ENCODE measurements at regions not wholly inside any gene's neighbourhood (a gene's known extent, or its start where the extent isn't known, plus 50 kb on each side); places are given as distances from the start of the nearest gene placed in this dataset.

DNA sequence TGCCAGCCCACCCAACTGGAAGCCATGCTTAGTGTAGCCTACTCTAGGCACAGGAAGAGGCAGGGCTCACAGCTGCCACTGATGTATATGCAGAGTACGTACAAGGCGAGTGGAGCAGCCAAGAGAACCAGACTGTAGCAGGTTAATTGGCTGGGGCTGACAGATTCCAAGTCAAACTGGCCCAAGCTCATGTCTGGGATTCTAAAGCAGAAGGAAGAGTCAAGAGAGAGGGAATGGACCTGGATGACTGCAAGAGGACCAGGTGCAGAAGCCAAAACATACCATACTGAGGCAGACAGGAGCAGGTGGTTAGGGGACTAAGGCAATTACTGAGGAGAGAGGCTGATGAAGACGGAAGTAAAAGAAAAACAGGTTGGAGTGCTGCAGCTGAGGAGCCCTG lies 51.3 kb upstream of the LRRN2 start:
- DNase-seq, result no peak

DNA sequence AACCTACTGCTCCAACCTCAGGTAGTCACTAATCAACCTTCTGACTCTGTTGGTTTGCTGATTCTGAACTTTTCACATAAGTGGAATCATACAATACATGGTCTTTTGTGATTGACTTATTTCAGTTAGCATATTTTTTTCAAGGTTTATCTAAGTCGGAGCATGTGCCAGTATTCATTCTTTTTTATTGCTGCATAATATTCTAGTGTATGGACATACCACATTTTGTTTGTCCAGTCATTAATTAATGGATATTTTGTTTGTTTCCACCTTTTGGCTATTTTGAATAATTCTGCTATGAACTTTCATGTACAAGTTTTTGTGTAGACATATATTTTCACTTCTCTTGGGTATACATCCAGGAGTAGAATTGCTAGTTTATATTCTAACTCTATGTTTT lies 53.0 kb upstream of the LRRN2 start:
- DNase-seq, result no peak

DNA sequence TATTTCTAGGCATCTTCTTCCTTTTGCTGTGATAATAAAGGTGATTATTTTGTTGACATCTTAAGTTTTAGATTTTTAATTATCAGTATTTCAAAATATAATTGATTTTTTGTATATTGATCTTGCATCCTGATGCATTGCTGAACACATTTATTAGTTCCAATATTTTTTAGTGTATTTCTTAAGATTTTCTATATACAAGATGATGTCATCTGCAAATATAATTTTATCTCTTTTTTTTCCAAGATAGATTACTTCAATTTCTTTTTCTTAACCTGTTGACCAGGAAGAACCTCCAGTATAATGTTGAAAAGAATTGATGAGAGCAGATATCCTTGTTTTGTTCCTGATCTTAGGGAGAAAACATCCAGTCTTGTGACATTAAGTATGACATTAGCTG lies 54.8 kb upstream of the LRRN2 start:
- no peak for DNase-seq

DNA sequence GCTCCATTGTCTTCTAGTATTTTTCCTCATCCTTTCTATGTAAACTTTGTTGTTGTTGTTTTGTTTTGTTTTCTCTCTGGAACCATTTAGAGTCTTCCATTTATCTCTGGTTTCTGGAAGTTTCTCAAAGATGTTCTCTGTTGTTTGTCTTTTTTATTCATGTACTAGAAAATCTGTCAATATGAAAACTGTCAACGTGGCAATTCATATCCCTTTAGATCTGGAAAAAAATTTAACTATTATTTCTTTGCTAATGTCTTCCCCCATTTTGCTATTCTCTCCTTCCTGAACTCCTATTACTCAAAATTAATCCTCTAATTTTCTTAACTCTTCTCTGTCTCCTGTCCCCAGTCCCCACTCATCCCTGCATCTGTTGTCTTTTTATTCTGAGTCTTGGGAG lies 55.9 kb upstream of the LRRN2 start:
- no peak for DNase-seq

DNA sequence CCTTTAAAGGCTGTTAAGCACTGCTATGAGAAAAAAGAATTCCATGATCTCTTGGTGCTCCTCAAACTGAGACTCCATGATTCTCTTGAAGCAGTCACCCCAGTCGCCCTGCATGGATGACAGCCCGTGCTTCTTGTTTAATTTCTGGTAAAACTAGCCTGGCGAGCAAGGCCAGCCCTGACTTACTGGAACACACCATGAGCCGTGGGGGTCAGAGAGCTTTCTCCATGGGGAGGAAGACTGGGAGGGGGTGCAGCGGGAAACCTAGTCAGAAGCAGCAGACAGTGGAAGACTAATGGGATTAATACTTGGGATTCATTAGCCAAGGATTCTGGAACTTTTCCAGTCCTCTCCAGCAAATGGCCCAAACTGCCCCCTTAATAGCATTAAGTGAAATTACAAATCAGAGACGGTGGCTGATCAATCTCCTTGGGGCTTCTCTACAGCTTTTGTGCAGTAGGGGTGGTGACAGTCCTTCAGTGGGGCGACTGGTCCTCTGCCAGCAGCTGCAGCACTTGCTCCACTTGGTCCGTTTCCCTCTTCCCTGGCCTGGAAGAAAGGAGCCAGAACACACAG lies 57.2 kb upstream of the LRRN2 start:
- no peak for DNase-seq

DNA sequence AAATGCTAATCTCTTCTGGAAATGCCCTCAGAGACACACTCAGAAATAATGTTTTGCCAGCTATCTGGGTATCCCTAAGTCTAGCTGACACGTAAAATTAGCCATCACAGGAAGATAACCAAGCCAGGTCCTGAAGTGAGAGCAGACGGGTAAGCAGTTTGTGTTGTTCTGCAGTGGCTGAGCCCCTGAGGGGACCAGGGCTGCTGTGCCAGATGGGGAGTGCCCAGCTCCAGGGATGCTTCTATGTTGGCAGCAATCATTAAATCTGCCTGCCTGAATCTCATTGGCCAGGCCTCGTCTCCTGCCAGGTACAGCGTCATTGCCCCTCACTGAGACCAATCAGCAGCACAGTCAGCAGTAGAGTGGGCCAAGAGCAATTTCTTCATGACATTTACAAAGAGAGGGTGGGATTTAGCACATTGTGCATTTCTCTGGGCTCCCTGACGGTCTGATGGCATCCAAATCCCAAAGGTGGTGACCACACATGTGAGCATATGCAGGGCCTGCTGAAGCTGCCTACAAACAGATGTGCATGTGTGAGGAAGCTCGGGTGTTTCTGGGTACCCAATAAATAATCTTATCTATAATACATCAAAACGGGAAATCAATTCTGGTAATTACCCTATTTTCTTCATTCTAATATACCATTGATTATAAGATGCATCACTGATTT lies 58.7 kb upstream of the LRRN2 start:
- no peak for DNase-seq

DNA sequence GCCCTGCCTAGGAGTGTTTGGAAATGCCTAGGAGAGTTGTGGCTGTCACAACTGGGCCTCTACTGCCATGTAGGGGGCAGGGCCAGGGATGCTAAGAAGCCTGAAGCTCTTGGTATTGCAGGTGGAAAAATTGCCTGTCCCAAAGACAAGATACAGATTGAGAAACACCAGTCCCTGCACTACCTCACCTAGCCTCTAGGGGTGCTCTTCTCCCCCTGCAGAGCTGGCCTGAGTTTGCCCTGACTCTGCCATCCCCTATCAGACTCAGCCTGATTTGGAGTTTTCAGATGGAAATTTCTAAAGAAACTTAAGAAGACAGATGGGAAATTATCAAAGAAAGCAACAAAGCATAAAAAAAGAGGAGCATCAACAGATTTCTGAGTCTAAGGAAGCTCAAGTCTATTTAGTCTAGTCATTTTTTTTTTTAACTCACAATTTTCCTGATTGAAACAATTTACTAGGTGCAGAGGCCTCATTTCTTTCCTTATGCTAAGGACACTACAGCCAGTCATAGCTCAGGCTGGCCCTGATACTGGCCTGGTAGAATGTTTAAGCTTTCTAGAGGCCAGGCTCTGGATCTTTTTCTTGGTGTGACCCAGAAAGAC lies 61.4 kb upstream of the LRRN2 start:
- DNase-seq, result peak; percentile 62

DNA sequence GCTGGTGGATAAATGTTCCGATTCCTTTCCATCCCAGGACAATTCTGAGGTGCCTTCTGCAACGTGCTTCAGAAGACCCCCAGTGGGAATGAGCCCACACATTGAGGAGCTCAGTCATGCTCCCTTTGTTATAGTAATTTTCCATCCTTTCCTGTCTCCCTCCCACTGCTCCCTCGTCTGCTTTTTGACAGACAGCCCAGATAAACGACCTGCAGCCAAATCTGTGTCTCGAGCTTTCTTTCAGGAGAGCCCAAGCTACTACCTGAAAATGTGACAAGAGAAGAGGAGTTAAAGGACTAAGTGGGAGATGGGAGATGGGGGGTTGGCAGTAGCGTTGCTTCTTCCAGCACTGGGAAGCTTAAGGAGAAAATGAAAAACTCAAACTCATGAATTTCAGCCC lies 65.9 kb upstream of the LRRN2 start:
- DNase-seq, result no peak

DNA sequence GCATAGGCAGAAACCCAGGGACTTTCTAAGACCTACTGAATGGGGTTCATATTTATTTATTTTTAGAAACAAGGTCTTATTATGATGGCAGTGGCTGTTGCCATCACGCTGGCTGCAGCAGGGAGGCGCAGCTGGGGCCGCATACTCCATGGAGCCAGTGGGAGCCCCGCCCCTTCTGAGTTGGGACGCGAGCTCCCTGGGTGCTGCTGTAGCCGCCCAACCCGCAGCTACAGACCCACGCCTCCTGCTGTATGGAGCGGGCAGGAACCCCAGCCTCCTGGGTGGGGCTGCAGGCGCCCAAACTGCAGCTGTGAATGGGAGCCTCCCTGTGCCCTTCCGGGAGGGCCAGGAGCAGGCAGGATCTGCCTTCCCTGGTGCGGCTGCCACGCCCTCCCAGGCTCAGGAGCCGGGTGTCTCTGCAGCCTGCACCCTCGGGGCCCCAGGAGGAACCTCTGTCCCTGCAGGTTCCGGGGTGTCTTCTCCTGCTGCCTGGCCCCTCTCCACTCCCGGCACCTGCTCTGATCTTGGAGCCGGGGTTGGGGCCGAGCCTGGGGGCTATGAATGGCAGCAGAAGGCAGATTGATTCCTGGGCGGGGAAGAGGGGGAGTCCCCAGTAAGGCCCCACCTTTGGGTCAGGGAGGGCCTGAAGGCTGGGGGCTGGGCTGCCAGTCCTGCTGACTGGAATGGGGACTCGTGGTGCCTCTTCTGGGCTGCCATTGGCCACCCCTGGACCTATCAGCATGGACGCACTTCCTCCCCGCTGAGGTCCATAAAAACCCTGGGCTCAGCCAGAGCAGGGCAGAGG lies 66.5 kb upstream of the LRRN2 start:
- no peak for DNase-seq

DNA sequence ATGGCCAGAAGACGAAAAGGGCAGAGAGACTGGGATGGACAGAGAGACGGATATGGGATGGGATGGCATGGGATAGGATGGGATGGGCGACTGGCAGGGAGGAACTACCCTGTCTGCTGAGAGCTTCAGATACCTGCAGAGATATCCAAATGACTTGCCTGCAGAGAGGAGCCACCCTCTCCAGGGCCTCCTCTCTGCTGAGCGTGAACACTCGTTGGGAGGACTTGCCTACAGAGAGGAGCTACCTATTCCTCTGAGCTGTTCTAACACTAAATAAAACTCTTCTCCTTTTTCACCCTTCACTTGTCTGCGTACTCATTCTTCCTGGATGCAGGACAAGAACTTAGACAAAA lies 67.1 kb upstream of the LRRN2 start:
- DNase-seq, result no peak

DNA sequence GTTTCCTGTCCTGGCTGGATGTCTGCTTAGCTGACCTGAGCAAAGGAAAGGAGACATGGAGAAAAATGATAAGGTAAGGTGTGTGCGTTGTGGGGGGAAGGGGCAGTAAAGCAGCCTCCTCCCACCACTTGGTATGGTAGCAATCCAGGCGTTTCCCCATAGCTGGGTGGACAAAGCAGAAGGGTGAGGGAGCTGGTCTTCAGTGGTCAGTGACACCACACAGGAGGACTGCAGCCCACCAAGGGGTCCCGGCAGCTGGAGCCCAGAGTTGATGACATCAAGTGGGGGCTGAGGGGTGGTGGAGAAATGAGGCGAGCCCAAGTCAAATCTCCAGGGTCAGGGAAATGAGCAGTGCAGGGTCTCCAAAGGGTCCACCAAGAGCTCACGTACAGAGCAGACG lies 69.3 kb upstream of the LRRN2 start:
- no peak for DNase-seq

DNA sequence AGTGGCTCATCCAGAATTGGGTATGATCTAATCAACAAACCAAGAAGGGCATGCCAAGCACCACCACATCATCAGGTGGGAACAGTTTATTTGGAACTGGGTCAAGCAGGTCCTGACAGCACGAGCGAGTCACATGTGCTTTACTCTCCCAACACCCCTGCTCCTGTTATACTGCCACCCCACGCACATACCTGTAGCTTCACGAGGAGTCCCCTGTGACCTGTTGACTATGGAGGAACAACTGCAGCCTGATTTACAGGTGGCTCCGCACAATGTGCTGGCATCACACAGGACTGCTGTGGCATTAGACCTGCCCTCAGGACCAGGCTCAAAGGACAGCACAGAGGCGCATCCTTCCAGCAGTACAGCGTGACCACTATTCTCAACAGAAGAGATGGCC lies 70.8 kb upstream of the LRRN2 start:
- no peak for DNase-seq

DNA sequence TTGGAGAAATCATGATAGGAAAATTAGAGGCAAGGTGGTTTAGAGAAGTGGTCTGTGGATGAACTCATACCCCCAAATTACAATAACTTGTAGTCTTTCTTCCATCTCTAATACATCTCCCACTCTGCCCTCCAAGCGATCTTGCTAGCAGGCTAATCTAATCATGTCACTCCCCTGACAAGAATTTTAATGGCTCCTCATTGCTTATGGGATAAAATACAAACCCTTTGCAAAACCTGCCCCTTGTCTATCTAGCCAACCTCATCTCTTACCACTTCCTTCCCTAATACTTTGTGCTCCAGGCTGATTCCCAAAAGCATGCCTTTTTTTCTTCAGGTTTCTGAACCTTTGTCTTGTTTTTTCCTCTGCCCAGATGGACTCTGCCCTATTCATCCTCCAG lies 71.3 kb upstream of the LRRN2 start:
- no peak for DNase-seq

DNA sequence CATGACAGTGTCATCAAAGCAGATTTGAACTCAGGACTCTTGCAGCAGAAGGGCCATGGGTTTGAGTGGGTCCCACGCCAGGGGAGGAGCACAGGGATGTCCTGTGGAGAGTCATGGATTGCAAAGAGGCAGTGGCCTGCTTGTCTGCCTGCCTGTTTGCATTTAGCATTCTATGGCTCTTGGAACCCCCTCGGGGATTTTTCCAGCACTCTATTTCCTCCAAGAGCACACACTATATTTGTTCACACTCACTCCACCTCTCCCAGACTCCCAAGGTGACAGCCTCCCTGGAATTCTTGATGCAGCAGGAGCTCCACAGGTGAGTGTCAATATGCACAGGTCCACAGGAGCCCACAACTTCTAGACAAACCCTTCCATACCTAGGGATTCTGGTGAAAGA lies 73.1 kb upstream of the LRRN2 start:
- no peak for DNase-seq

DNA sequence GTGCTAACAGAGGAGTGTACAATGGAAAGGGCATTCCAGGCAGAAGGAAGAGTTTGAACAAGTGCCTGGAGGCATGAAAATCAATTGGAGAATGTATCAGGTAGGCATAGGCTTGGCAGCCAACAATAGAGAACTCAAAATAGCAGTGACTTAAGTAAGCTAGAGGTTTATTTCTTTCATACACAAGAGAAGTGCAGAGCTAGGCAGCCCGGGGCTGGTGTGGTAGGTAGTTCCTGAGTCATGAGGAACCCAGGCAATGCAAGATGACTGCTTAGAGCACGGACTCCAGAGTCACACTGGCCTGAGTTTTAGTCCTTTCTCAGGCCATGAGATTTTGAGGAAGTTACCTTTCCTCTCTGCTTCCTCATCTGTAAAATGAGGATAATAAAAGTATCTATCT lies 74.8 kb upstream of the LRRN2 start:
- no peak for DNase-seq

DNA sequence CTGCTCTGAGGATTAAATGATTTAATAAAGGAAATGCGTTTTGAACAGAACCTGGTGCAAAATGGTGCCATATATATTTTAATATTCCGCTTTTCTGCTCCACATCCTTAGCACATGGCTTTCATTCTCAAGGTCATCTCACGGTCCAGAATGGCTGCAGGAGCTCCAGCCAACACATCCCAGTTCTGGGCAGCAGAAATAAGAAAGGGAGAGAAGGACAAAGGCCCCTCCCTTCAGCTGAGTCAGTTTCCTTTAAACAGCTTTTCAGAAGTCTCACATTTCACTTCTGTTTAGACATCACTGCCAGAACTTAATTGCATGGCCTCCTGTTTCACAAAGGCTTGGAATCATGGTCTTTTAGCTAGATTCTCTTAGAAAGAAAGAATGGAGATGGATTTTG lies 75.2 kb upstream of the LRRN2 start:
- DNase-seq, result no peak

DNA sequence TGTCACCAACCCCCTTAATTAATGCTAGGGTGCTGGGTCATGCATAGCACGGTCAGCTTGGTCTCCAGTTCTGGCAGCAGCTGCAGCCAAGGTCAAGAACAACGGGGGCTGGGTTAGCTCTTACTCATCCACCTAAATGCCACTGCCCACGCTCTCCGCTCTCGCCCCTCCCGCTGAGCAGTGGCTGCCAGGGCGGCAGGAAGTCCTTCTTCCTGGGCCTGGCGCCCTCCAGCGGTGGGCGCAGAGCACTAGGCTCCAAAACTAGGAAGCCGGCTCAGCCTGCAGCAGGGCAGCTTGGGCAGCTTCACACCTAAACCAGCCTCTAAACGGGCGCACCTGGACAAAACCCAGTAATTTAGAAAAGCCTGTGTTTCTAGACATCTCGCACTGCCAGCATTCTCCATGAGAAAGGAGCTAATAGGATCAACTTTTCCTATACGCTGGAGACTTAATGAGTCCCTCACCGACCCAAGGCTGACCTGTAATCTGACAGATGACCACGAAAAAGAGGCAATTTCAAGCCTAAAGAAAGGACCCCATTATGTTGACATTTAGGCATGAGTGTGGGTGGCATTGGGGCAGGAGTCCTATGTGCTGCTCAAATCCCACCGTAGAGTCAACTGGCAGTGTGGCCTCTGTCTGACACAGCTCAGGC lies 78.4 kb upstream of the LRRN2 start:
- DNase-seq, result peak; percentile 82

DNA sequence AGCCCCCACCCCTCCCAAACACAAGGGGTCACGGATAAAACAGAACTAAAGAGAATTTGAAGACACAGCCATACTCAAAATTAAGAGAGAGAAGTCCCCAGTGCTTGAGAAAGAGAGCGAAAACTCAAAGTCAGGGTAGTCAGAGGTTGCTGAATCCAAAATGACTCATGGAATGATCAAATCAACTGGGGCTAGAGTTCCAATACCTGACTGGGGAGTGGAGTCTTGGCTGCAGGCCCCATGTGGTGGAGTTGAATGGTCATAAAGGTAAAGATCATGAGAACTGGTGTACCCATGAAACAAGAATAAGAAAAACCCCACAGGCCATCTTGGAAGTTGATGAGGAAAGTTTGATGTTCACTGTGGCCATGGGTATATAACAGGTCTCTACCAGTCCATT lies 84.5 kb upstream of the LRRN2 start:
- DNase-seq, result no peak

DNA sequence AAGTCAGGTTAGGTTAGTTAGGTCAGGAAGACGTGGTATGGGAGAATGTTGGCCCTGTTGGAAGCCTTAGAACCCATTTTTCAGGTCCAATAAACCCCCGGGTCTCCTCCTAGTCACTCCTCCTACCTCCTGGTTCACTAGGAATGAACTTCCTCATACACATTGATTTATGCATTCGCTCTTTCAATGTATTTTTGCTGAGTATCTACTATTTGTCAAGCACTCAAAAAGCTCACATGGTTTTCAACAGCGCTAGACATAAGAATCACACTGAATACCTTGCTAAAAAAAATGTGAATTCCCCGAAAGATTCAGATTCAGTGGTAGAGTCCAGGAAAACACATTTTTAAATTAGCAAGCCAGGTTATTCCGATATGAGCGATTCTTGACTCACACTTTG lies 85.8 kb upstream of the LRRN2 start:
- no peak for DNase-seq

DNA sequence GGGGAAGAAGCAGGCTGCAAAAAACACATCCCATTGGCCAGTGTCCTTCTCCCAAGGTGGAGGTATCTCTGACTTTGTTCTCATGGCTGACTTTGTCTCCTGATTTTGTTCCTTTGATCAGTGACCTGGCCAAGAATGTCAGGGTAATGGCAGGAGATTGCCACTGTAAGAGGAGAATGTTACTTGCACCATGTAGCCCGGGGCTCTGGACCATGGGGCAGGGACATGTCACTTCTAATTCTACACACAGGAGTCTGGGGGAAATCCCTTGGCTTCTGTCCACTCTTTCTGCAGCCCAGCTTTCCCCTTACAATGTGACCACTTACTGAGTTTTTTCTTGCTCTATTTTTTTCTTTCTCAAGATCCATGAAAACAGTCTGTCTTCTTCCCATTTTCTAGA lies 87.7 kb upstream of the LRRN2 start:
- DNase-seq, result no peak

DNA sequence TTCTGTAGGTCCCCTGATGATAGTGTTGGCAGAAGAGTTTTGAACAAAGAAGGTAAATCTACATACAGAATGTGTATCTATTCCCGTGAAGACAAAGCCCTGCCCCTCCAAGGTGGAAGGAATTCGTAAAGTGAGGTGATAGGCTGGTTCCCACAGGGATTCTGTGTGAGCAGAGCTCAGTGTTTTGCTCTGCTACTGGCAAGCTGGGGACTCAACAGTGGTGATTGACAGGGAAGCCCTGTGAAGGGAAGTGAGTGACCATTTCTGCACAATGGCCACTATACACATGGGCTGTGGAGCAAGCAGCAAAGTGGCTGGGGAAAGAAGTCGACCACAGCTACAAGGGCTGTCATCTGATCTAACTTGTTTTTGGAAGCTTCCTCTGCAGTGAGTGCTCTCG lies 90.0 kb upstream of the LRRN2 start:
- no peak for DNase-seq

DNA sequence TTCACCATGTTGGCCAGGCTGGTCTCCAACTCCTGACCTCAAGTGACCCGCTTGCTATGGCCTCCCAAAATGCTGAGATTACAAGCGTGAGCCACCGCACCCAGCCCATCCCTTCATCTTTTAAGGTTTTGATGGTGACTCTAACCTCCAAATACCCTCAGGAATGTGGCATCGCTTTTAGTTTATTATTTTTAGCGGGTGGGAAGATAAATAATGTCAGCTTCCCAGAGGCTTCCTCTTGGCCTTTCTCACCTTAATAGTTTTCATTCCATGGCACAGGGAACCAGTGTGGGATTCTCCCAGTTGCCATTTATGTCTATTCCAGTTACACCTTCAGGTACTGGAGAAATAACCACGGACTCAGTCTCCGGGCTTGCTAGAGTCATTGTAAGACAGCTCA lies 92.1 kb upstream of the LRRN2 start:
- no peak for DNase-seq

DNA sequence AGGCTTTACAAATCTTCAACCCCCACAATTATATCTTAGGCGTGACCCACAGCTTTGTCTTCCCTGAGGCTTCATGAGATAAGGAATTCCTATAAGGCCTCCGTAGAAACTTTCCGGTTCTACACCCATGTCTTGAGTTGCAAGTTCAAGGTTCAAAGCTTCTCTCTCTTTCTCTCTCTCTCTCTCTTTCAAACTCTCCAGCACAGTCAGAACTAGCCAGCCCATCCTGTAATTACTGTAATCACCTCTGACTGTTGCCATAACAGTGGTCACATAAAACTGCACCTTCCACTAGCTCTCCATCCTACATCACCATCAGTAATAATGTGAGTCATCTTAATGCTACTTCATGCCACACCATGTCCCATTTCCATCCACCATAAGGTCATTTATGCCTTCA lies 90.0 kb upstream of the NFASC start:
- DNase-seq, result no peak

Data from stimulated activated CD8-positive, alpha-beta memory T cell treated with anti-CD3 and anti-CD28 coated beads, Interleukin-4, amount 100 ng/mL, for 48 hours (primary cell).